ENCODE measurements at regions not wholly inside any gene's neighbourhood (a gene's known extent, or its start where the extent isn't known, plus 50 kb on each side); places are given as distances from the start of the nearest gene placed in this dataset.

DNA sequence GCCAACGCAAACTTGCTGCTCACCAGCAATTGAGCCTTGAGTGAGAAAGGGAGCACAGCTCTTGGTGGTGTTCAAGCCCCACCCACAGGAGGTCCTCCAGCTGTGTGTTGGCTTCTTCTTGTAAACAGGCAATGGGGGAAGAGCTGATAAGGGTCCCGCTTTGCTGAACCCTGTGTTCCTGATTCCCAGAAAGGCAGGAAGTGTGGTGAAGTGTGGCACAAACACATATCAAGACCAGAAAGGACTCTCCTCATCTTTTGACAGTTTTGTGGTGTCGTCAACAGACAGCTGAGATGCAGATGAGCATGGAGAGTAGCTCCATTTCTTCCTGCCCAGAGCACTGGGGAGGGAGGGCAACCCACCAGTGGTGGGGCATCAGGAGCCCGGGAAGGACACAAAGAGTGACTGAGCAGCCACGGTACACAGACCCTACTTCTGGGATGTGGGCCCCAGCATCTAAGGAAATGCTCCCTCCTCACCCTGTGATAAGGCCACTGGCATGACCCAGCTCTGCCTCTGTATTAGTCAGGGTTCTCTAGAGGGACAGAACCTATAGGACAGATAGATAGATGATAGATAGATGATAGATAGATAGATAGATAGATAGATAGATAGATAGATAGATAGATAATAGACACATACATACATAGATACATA, 188.9 kb upstream of the TAB2 start:
- TF ChIP-seq, protein P1, sequence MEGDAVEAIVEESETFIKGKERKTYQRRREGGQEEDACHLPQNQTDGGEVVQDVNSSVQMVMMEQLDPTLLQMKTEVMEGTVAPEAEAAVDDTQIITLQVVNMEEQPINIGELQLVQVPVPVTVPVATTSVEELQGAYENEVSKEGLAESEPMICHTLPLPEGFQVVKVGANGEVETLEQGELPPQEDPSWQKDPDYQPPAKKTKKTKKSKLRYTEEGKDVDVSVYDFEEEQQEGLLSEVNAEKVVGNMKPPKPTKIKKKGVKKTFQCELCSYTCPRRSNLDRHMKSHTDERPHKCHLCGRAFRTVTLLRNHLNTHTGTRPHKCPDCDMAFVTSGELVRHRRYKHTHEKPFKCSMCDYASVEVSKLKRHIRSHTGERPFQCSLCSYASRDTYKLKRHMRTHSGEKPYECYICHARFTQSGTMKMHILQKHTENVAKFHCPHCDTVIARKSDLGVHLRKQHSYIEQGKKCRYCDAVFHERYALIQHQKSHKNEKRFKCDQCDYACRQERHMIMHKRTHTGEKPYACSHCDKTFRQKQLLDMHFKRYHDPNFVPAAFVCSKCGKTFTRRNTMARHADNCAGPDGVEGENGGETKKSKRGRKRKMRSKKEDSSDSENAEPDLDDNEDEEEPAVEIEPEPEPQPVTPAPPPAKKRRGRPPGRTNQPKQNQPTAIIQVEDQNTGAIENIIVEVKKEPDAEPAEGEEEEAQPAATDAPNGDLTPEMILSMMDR (IDR thresholded peaks at IDR 0.05) = no peak
- TF ChIP-seq EP300 (IDR thresholded peaks at IDR 0.05) = no peak
- TF ChIP-seq POLR2AphosphoS5 (IDR thresholded peaks at IDR 0.05) = no peak
- TF ChIP-seq POLR2A (IDR thresholded peaks at IDR 0.05) = no peak

Measured in sigmoid colon (tissue), 4 donors.